Adrenal gland (tissue), 5 donors: ENCODE measurements at regions not wholly inside any gene's neighbourhood (a gene's known extent, or its start where the extent isn't known, plus 50 kb on each side); places are given as distances from the start of the nearest gene placed in this dataset.

Experiments
- POLR2A ChIP-seq, 2 donors: fragments of 450-650 bp; IDR thresholded peaks; one replicate each; pipeline ENCODE4 v1.6.1; 2017; ENCODE audit warnings: antibody characterized with exemption in 2 of 2, mild to moderate bottlenecking in 2 of 2, moderate library complexity in 1 of 2
- TF ChIP-seq, protein P1 (sequence below), 6 experiments: fragments of 450-650 bp in 4 of 6; fragments of 200-600 bp in 2 of 6; sonication (generic) in 1 of 6; IDR thresholded peaks; 1 replicate in 5 of 6; 2 replicates in 1 of 6; pipeline versions ENCODE4 v1.5.1 to v1.8.0; 2016 to 2021; ENCODE audit warnings: antibody characterized with exemption in 6 of 6, mild to moderate bottlenecking in 2 of 6, moderate library complexity in 1 of 6
- donor health status: DM: no; HTN: no; CAD: no.

DNA sequence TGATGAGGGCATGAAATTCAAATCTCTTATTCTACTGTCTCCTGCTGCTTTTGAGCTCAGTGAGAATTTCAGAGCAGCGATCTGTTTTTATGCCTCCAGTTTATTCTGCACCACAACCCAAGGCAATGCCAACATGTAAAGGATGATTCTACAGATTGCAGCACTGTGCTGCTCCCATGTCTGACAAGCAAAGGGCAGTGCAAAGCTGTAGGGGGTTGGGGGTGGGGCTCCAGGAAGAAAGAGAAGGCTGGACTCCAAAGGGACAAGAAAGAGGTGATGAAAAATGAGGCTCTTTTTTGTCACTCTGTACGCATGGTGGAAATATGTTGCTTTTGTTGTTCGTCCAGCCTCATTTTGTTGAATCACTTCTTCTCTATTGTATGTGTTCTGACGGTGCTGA lies 254.6 kb downstream of the STIM2 start:
- TF ChIP-seq, protein P1, sequence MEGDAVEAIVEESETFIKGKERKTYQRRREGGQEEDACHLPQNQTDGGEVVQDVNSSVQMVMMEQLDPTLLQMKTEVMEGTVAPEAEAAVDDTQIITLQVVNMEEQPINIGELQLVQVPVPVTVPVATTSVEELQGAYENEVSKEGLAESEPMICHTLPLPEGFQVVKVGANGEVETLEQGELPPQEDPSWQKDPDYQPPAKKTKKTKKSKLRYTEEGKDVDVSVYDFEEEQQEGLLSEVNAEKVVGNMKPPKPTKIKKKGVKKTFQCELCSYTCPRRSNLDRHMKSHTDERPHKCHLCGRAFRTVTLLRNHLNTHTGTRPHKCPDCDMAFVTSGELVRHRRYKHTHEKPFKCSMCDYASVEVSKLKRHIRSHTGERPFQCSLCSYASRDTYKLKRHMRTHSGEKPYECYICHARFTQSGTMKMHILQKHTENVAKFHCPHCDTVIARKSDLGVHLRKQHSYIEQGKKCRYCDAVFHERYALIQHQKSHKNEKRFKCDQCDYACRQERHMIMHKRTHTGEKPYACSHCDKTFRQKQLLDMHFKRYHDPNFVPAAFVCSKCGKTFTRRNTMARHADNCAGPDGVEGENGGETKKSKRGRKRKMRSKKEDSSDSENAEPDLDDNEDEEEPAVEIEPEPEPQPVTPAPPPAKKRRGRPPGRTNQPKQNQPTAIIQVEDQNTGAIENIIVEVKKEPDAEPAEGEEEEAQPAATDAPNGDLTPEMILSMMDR (IDR thresholded peaks at IDR 0.05) = no peak
- TF ChIP-seq POLR2A (IDR thresholded peaks at IDR 0.05) = no peak
